ENCODE measurements at regions not wholly inside any gene's neighbourhood (a gene's known extent, or its start where the extent isn't known, plus 50 kb on each side); places are given as distances from the start of the nearest gene placed in this dataset.

- H3K27me3 ChIP-seq (ENCODE audit: insufficient read depth, low read length) = 0 out of 2 replicates have a peak, but pooled peaks cover 1% of the 10 kb centered on the region
- no peak for TF ChIP-seq EZH2 (IDR thresholded peaks at IDR 0.05; ENCODE audit: borderline replicate concordance, low read length)
- no peak for TF ChIP-seq CTCF (IDR thresholded peaks at IDR 0.05; ENCODE audit: low read length)
Measured at GRCh38 chr12:113634474-113634873, 162.8 kb upstream of the LHX5 start.

DNA sequence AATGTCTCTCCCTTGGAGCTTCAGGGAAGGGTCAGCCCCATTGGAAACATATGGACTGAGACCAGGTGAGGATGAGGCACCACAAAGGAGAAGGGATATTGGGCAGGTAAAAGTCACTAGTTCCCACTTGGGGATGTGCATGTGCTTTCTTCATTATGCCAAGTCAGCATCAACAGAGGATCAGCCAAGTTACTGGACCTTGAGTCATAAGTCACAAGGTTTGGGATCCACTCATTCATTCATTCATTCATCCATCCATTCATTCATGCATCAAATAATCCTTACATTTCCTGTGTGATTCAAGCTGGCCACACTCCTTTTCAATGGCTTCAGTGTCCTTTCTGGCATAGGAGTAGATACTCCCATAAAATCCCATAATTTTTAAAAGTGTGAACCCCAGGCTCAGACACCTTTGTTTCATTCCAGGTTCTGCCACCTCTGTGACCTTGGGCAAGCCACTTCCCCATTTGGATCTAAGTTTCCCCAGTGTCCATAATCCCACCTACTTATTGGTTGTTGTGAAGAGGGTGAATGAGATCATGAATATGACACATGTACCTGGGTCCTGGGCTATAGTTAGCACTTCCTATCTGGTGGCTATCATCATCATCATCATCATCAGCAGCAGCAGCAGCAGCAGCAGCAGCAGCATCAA lies 162.1 kb upstream of the LHX5 start:
- Histone ChIP-seq H3K4me3 (ENCODE audit: low read depth, low read length, poor library complexity, severe bottlenecking) (no peak overlapping the region), H3K36me3 (ENCODE audit: insufficient read depth, low read length) (no peaks in the 10 kb centered on the region), H3K79me2 (ENCODE audit: insufficient read depth, low read length) (no peaks in the 10 kb centered on the region), H3K27ac (ENCODE audit: low read depth, low read length, poor library complexity, severe bottlenecking) (no peak overlapping the region), H3K9me2 (ENCODE audit: low read depth, low read length) (no peaks in the 10 kb centered on the region), H3K27me3 (ENCODE audit: insufficient read depth, low read length) (no peaks in the 10 kb centered on the region), H3K9me3 (ENCODE audit: low read length) (no peaks in the 10 kb centered on the region), H3K4me1 (ENCODE audit: insufficient read depth, low read length, severe bottlenecking) (no peaks in the 10 kb centered on the region), H2AFZ (ENCODE audit: low read length) (no peak overlapping the region), H4K20me1 (ENCODE audit: insufficient read depth, low read length) (no peaks in the 10 kb centered on the region), H3K9ac (ENCODE audit: low read length) (no peak overlapping the region), H3F3A (ENCODE audit: insufficient read depth, low read length) (no peaks in the 10 kb centered on the region), H3K4me2 (ENCODE audit: low read length) (no peak overlapping the region)
- TF ChIP-seq EZH2 (IDR thresholded peaks at IDR 0.05; ENCODE audit: borderline replicate concordance, low read length) (no peak), CTCF (IDR thresholded peaks at IDR 0.05; ENCODE audit: low read length) (no peak)

More at GRCh38 chr12:113634474-113634873, 162.8 kb upstream of the LHX5 start:
- H3K4me1 ChIP-seq (ENCODE audit: insufficient read depth, low read length, severe bottlenecking) = no peaks in the 10 kb centered on the region
- H3K79me2 ChIP-seq (ENCODE audit: insufficient read depth, low read length) = no peaks in the 10 kb centered on the region
- H3K9ac ChIP-seq (ENCODE audit: low read length) = no peak overlapping the region
- H3K27ac ChIP-seq (ENCODE audit: low read depth, low read length, poor library complexity, severe bottlenecking) = no peak overlapping the region
- no peak overlapping the region for H3K4me2 ChIP-seq (ENCODE audit: low read length)
- H2AFZ ChIP-seq (ENCODE audit: low read length) = no peak overlapping the region
- H4K20me1 ChIP-seq (ENCODE audit: insufficient read depth, low read length) = no peaks in the 10 kb centered on the region
- H3F3A ChIP-seq (ENCODE audit: insufficient read depth, low read length) = no peaks in the 10 kb centered on the region
- no peaks in the 10 kb centered on the region for H3K9me3 ChIP-seq (ENCODE audit: low read length)
- H3K9me2 ChIP-seq (ENCODE audit: low read depth, low read length) = no peaks in the 10 kb centered on the region
- H3K4me3 ChIP-seq (ENCODE audit: low read depth, low read length, poor library complexity, severe bottlenecking) = no peak overlapping the region
- H3K36me3 ChIP-seq (ENCODE audit: insufficient read depth, low read length) = no peaks in the 10 kb centered on the region

DNA sequence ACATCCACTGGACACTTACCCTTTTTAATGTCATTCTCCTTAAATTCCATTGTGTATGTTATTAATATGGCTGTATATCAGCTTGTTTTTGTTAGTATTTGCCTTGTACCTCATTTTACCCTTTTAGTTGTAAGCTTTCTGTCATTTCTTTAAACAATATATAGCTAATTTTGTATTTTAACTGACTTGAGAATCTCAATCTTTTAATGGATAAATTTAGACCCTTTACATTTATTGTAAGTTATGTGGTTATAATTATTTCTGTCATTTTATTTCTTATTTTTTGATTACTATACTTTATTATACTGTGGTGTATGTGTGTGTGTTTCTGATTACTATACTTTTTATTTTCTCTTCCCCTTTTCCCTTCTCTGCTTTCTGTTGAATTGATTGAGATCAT lies 159.0 kb upstream of the LHX5 start:
- Histone ChIP-seq H3F3A (ENCODE audit: insufficient read depth, low read length) (no peaks in the 10 kb centered on the region), H3K27me3 (ENCODE audit: insufficient read depth, low read length) (no peaks in the 10 kb centered on the region), H3K4me2 (ENCODE audit: low read length) (no peak overlapping the region), H3K79me2 (ENCODE audit: insufficient read depth, low read length) (no peaks in the 10 kb centered on the region), H3K4me3 (ENCODE audit: low read depth, low read length, poor library complexity, severe bottlenecking) (no peak overlapping the region), H3K9ac (ENCODE audit: low read length) (no peak overlapping the region), H3K36me3 (ENCODE audit: insufficient read depth, low read length) (no peaks in the 10 kb centered on the region), H3K9me2 (ENCODE audit: low read depth, low read length) (no peaks in the 10 kb centered on the region), H3K9me3 (ENCODE audit: low read length) (peaks cover 2% of the 10 kb centered on the region; the same call in 1 of the 2 replicates), H4K20me1 (ENCODE audit: insufficient read depth, low read length) (no peaks in the 10 kb centered on the region), H2AFZ (ENCODE audit: low read length) (no peak overlapping the region), H3K27ac (ENCODE audit: low read depth, low read length, poor library complexity, severe bottlenecking) (no peak overlapping the region), H3K4me1 (ENCODE audit: insufficient read depth, low read length, severe bottlenecking) (no peaks in the 10 kb centered on the region)
- no peak for TF ChIP-seq EZH2 (IDR thresholded peaks at IDR 0.05; ENCODE audit: borderline replicate concordance, low read length)
- no peak for TF ChIP-seq CTCF (IDR thresholded peaks at IDR 0.05; ENCODE audit: low read length)
